ENCODE measurements at regions not wholly inside any gene's neighbourhood (a gene's known extent, or its start where the extent isn't known, plus 50 kb on each side); places are given as distances from the start of the nearest gene placed in this dataset.
"Not testable (repeated sequence)": the region's sequence is repeated elsewhere in the genome, so short reads cannot be mapped to it uniquely, and the experiment has no call there.

DNA sequence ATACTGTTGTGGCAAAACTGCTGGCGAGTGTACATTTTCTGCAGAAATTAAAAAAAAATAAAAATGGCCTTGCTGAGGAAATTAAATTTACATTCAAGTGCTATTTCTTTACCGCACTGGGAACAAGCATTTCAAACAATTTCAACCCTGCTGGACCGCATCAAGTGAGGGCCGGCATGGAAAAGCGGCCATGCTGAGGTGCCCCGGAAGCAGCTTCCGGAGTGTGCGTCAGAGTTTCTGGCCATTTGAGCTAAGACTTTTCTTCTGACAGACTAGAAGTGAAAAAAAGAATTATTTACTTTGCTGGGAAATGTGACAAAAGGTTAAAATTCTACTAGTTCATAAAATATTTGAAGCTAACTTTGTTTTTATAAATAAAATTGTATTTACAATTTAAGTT lies 337.0 kb downstream of the CACNA1B start:
- DNase-seq: not testable (repeated sequence)

DNA sequence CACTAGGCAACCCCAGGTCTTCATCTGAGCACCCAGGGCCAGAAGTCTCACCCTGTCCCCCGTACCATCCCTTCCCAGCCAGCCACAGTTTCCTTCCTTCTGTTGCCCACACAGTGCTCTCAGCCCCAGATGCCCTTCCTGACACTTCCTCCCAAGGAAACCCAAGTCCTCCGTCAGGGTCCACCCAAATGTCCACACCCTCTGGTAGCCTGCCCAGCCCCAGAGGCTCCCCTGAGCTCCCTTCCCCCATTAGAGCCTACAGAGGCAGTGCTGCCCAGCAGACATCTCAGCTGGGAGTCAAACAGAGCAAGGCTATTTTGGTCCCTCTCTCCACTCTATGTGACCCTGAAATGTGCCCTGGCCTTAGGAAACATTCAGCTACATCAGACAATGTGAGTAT lies 338.0 kb downstream of the CACNA1B start:
- not testable (repeated sequence) for DNase-seq

DNA sequence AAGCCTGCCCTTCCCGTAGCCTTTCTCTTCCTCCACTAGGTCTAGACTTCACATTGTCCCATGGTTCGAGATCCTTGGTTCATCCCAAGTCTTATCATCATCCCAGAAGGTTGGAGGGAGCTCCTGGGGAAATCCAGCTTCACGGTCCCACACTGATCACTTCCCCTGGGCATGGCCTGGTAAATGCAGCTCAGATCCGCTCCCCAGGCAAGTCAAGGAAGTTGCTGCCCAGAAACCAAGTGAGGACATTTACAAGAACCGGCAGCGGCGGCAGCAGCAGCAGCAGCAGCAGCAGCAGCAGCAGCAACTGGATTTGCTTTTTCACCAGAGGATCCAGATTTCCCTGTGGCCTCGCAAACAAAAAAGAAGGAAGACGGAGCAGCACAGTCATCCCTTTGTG lies 339.2 kb downstream of the CACNA1B start:
- DNase-seq: not testable (repeated sequence)

DNA sequence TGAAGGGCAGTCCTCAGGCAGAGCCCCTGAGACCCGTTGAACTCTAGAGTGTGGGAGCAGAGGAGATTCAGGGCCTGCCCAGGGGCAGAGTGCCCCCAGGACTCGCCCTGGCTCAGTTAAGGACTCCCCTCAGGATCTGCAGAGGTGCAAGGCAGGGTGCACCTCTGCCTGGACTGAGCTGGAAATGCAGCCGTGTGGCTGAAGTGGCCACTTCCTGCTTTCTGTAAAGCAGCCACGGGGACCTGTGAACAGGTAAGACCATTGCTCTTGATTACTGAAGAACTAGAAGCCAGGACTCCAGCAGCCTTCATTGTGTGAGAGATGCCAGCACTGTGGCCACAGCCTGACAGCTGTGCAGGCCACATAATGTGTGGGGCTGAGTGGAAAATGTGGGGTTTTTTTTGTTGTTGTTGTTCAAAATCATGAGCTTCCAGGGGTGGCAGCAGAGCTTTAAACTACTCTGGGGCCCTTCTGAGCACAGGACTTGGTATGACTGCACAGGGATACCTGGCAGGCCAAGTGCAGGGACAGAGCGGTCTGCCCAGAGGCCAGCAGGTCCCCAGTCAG lies 339.8 kb downstream of the CACNA1B start:
- DNase-seq: not testable (repeated sequence)

DNA sequence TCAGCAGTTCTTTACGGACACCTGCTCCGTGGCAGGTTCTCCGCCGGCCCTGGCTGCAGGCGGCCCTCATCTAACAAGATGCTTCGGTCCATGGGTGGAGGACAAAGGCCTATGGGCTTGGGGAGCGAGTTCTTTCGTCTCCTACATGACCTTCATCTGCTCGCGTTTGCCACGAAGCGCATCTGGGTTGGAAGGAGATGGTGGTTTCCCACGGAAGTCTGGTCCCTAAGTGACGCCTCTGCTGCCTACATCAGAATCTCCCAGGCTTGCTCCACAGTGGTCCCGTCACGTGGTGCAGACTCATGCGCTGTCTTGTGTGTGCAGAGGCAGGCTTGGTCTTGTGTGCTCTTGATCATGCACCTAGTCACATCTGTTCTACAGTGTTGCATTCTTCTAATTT lies 341.7 kb downstream of the CACNA1B start:
- not testable (repeated sequence) for DNase-seq

DNA sequence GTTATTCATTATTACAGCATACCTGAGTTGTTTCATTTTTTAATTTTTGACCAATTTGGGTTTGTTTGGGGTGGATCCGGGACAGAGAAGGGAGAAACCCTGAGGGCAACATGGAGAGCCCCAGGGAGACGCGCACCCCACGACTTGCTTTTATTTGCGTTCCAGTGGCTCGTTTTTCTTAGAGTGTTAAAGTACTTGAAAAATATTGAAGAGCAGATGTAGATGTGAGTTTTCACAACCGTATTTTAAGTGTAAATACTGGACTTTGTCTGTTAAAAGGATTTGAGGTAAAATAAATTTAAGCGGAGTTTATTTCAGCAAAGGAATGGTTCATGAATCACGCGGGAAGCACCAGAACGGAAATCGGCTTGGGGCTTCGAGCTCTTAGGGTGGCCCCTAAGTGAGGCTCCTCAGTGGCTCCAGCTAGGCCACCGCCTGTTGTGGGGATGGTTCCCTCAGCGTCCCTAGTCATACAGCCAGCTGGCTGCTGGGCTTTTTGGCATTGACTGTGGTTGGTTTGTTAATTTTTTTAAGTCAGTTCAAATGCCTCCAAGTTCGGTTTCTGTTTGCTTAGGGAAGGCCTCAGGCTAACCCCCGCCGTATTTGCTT lies 344.0 kb downstream of the CACNA1B start:
- DNase-seq: not testable (repeated sequence)

DNA sequence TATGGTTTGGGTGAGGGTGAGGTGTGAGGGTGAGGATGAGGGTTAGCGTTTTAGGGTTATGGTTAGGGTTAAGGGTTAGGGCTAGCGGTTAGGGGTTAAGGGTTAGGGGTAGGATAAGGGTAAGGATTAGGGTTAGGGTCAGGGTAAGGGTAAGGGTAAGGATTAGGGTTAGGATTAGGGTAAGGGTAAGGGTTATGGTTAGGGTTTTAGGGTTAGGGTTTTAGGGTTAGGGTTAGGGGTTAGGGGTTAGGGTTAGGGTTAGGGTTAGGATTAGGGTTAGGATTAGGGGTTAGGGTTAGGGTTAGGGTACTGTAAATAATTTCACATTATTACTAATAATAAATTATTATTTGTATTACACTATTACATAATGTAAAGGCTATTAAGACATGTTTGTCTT lies 359.5 kb downstream of the CACNA1B start:
- DNase-seq: not testable (repeated sequence)

DNA sequence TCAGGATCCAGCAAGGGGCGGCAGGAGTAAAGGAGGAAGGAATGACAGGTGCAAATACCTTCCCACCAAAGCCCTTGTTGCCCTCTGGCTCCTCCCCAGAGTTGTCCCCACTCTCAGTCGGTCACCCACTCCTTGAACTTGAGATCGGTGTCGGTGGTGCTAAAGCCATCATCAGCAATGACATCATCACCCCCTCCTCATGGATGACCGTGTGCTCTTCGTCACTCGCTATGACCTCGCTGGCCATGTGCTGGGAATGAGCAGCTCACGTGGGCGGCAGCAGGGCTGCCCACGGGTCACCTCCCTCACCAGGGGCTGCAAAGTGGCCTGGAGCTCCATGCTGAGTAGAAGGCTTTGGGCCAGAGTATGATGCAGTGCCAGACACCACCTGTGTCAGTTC lies 405.3 kb downstream of the CACNA1B start:
- not testable (repeated sequence) for DNase-seq
